PC-3 (cell line): ENCODE measurements at regions not wholly inside any gene's neighbourhood (a gene's known extent, or its start where the extent isn't known, plus 50 kb on each side); places are given as distances from the start of the nearest gene placed in this dataset.

Source experiments
- EZH2 ChIP-seq: fragments of 300-600 bp; sonication (generic); IDR thresholded peaks from one replicate; pipeline ENCODE4 v1.6.1; 2017; ENCODE audit warnings: antibody characterized with exemption, mild to moderate bottlenecking, low read length; ENCODE audit not compliant: unreplicated experiment
- TF ChIP-seq, protein P1 (sequence below): fragments of 300-600 bp; sonication (generic); conservative IDR thresholded peaks from 2 replicates; pipeline ENCODE4 v1.5.1; 2017; ENCODE audit warnings: antibody characterized with exemption, low read depth, mild to moderate bottlenecking, low read length

DNA sequence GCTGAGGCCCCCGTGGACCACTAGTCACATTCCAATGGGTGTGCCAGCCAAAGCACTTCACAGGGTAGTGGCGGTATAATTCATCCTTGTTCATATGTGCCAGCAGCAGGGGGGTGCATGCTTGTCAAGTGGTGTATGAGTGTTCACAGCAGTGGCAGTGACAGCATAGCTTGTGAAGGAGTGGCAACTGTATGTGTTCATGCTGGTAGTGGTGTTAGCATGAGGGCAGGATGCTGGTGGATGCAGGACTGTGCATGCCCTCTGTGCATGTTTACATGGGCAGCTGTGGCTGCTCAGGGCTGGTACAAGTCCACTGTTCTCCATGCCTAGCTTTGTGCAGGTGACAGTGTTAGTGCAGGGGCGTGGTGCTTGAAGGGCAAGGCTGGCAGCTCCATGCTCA is 253.4 kb upstream of the DMAC1 start:
- TF ChIP-seq, protein P1, sequence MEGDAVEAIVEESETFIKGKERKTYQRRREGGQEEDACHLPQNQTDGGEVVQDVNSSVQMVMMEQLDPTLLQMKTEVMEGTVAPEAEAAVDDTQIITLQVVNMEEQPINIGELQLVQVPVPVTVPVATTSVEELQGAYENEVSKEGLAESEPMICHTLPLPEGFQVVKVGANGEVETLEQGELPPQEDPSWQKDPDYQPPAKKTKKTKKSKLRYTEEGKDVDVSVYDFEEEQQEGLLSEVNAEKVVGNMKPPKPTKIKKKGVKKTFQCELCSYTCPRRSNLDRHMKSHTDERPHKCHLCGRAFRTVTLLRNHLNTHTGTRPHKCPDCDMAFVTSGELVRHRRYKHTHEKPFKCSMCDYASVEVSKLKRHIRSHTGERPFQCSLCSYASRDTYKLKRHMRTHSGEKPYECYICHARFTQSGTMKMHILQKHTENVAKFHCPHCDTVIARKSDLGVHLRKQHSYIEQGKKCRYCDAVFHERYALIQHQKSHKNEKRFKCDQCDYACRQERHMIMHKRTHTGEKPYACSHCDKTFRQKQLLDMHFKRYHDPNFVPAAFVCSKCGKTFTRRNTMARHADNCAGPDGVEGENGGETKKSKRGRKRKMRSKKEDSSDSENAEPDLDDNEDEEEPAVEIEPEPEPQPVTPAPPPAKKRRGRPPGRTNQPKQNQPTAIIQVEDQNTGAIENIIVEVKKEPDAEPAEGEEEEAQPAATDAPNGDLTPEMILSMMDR, result no peak
- no peak for TF ChIP-seq EZH2
